ENCODE measurements at regions not wholly inside any gene's neighbourhood (a gene's known extent, or its start where the extent isn't known, plus 50 kb on each side); places are given as distances from the start of the nearest gene placed in this dataset.

DNA sequence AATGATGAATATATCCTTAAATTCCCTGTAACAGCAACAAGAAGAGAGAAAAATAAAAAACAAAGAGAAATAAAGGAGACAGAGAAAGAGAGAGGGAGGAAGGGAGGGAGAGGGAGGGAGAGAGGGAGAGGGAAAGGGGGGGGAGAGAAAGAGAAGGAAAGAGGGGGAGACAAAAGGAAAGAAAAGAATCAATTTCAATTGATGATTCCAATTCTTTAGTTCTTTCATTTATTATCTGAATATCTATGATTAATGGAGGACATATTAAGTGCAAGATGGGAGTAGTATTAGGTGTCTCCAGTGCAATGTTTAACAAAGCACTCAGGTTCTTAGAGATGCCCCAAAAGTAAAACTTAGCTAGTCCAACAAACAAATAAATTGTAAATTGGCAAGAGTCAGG, 97.2 kb upstream of the DPP10 start:
- TF ChIP-seq, protein P1, sequence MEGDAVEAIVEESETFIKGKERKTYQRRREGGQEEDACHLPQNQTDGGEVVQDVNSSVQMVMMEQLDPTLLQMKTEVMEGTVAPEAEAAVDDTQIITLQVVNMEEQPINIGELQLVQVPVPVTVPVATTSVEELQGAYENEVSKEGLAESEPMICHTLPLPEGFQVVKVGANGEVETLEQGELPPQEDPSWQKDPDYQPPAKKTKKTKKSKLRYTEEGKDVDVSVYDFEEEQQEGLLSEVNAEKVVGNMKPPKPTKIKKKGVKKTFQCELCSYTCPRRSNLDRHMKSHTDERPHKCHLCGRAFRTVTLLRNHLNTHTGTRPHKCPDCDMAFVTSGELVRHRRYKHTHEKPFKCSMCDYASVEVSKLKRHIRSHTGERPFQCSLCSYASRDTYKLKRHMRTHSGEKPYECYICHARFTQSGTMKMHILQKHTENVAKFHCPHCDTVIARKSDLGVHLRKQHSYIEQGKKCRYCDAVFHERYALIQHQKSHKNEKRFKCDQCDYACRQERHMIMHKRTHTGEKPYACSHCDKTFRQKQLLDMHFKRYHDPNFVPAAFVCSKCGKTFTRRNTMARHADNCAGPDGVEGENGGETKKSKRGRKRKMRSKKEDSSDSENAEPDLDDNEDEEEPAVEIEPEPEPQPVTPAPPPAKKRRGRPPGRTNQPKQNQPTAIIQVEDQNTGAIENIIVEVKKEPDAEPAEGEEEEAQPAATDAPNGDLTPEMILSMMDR (conservative IDR thresholded peaks at IDR 0.05 in 1 of 2, IDR thresholded peaks at IDR 0.05 in 1 of 2; ENCODE audit: extremely low read depth in 1 of 2, insufficient read depth in 1 of 2, low read depth in 1 of 2, low read length in 2 of 2), result no peak
- TF ChIP-seq EZH2 (IDR thresholded peaks at IDR 0.05; ENCODE audit: borderline replicate concordance, low read length), result no peak
